Effector CD4-positive, alpha-beta T cell (primary cell): ENCODE measurements at regions not wholly inside any gene's neighbourhood (a gene's known extent, or its start where the extent isn't known, plus 50 kb on each side); places are given as distances from the start of the nearest gene placed in this dataset.
"Not testable (repeated sequence)": the region's sequence is repeated elsewhere in the genome, so short reads cannot be mapped to it uniquely, and the experiment has no call there.

Experiments
- DNase-seq: peaks from one replicate; pipeline ENCODE4 v3.0.0-alpha.2; 2020

GRCh38 chr2:57448816-57449215, 597.8 kb upstream of the VRK2 start:
- no peak for DNase-seq

GRCh38 chr2:57450170-57450569, 596.4 kb upstream of the VRK2 start:
- no peak for DNase-seq

- DNase-seq = no peak
Measured at GRCh38 chr2:57452634-57453033, 594.0 kb upstream of the VRK2 start.

GRCh38 chr2:57453945-57454344, 592.7 kb upstream of the VRK2 start:
- DNase-seq = no peak

- no peak for DNase-seq
Measured at GRCh38 chr2:57460396-57461276, 586.0 kb upstream of the VRK2 start.

GRCh38 chr2:57461624-57462023, 585.0 kb upstream of the VRK2 start:
- no peak for DNase-seq

GRCh38 chr2:57465067-57465466, 581.5 kb upstream of the VRK2 start:
- no peak for DNase-seq

GRCh38 chr2:57465967-57466366, 580.6 kb upstream of the VRK2 start:
- DNase-seq = no peak

GRCh38 chr2:57475391-57475790, 571.2 kb upstream of the VRK2 start:
- DNase-seq = no peak

GRCh38 chr2:57479981-57480380, 566.6 kb upstream of the VRK2 start:
- DNase-seq = no peak

GRCh38 chr2:57488061-57488460, 558.5 kb upstream of the VRK2 start:
- no peak for DNase-seq

- no peak for DNase-seq
Measured at GRCh38 chr2:57490741-57491140, 555.9 kb upstream of the VRK2 start.

GRCh38 chr2:57491213-57491612, 555.4 kb upstream of the VRK2 start:
- no peak for DNase-seq

GRCh38 chr2:57493966-57494365, 552.6 kb upstream of the VRK2 start:
- DNase-seq = not testable (repeated sequence)

GRCh38 chr2:57497489-57498096, 549.0 kb upstream of the VRK2 start:
- DNase-seq = no peak

- no peak for DNase-seq
Measured at GRCh38 chr2:57504787-57505186, 541.8 kb upstream of the VRK2 start.

- no peak for DNase-seq
Measured at GRCh38 chr2:57509189-57509588, 537.4 kb upstream of the VRK2 start.

- no peak for DNase-seq
Measured at GRCh38 chr2:57510704-57511103, 535.9 kb upstream of the VRK2 start.

- DNase-seq = no peak
Measured at GRCh38 chr2:57515366-57515765, 531.2 kb upstream of the VRK2 start.

- DNase-seq = no peak
Measured at GRCh38 chr2:57516698-57517340, 529.8 kb upstream of the VRK2 start.

GRCh38 chr2:57523304-57523703, 523.3 kb upstream of the VRK2 start:
- no peak for DNase-seq

- DNase-seq = no peak
Measured at GRCh38 chr2:57527685-57528084, 518.9 kb upstream of the VRK2 start.

- no peak for DNase-seq
Measured at GRCh38 chr2:57528499-57528898, 518.1 kb upstream of the VRK2 start.

GRCh38 chr2:57534358-57534757, 512.2 kb upstream of the VRK2 start:
- no peak for DNase-seq
